Vagina (tissue), 2 donors: ENCODE measurements at regions not wholly inside any gene's neighbourhood (a gene's known extent, or its start where the extent isn't known, plus 50 kb on each side); places are given as distances from the start of the nearest gene placed in this dataset.

ENCODE experiments used
- DNase-seq, 2 donors: peaks; one replicate each; pipeline ENCODE4 v3.0.0-alpha.2; 2017; ENCODE audit errors: extremely low spot score in 2 of 2
- H3K27ac ChIP-seq: fragments of 200-600 bp; sonication (generic); one replicate; pipeline ENCODE4 v1.5.1; 2019
- H3K27me3 ChIP-seq: fragments of 200-600 bp; sonication (generic); one replicate; pipeline ENCODE4 v1.5.1; 2019
- H3K36me3 ChIP-seq, 2 donors: fragments of 200-600 bp; sonication (generic); one replicate each; pipeline ENCODE4 v1.5.1; 2017 to 2019
- H3K4me1 ChIP-seq: fragments of 200-600 bp; sonication (generic); one replicate; pipeline ENCODE4 v1.5.1; 2019
- H3K4me3 ChIP-seq, 2 donors: fragments of 200-600 bp; sonication (generic); 1 replicate in 1 of 2; 2 replicates in 1 of 2; pipeline ENCODE4 v1.5.1; 2016 to 2019
- H3K9me3 ChIP-seq: fragments of 200-600 bp; sonication (generic); one replicate; pipeline ENCODE4 v1.5.1; 2019
- POLR2A ChIP-seq, 2 donors: fragments of 450-650 bp; IDR thresholded peaks; one replicate each; pipeline ENCODE4 v1.6.1; 2017; ENCODE audit warnings: antibody characterized with exemption in 2 of 2, mild to moderate bottlenecking in 2 of 2, moderate library complexity in 2 of 2
- POLR2AphosphoS5 ChIP-seq, 2 donors: sonication (generic); formaldehyde crosslinking; IDR thresholded peaks; one replicate each; pipeline ENCODE4 v1.9.0; 2017; ENCODE audit warnings: antibody characterized with exemption in 2 of 2, mild to moderate bottlenecking in 2 of 2, low read depth in 1 of 2; ENCODE audit not compliant: insufficient read depth in 1 of 2
- intact Hi-C: fragments of 100-400 bp; cut with DNase I; formaldehyde crosslinking; loops from one replicate; pipeline ENCODE4 v1.15.1; 2023
- TF ChIP-seq, protein P1 (sequence below), 3 experiments: fragments of 450-650 bp in 2 of 3; fragments of 200-600 bp in 1 of 3; sonication (generic) in 1 of 3; IDR thresholded peaks; one replicate each; pipeline ENCODE4 v1.5.1; 2017 to 2019; ENCODE audit warnings: antibody characterized with exemption in 3 of 3, mild to moderate bottlenecking in 2 of 3, moderate library complexity in 2 of 3

- Histone ChIP-seq H3K4me1 (no peaks in the 10 kb centered on the region), H3K27me3 (no peaks in the 10 kb centered on the region), H3K27ac (no peak overlapping the region), H3K4me3 (no peak overlapping the region), H3K9me3 (no peaks in the 10 kb centered on the region), H3K36me3 (no peaks in the 10 kb centered on the region)
- intact Hi-C loops = no loop called here
- DNase-seq = peak in 1 of 2 donors; percentile 64
- TF ChIP-seq, protein P1, sequence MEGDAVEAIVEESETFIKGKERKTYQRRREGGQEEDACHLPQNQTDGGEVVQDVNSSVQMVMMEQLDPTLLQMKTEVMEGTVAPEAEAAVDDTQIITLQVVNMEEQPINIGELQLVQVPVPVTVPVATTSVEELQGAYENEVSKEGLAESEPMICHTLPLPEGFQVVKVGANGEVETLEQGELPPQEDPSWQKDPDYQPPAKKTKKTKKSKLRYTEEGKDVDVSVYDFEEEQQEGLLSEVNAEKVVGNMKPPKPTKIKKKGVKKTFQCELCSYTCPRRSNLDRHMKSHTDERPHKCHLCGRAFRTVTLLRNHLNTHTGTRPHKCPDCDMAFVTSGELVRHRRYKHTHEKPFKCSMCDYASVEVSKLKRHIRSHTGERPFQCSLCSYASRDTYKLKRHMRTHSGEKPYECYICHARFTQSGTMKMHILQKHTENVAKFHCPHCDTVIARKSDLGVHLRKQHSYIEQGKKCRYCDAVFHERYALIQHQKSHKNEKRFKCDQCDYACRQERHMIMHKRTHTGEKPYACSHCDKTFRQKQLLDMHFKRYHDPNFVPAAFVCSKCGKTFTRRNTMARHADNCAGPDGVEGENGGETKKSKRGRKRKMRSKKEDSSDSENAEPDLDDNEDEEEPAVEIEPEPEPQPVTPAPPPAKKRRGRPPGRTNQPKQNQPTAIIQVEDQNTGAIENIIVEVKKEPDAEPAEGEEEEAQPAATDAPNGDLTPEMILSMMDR (IDR thresholded peaks at IDR 0.05) = no peak
- TF ChIP-seq POLR2AphosphoS5 (IDR thresholded peaks at IDR 0.05; ENCODE audit: insufficient read depth in 1 of 2, low read depth in 1 of 2) = no peak
- TF ChIP-seq POLR2A (IDR thresholded peaks at IDR 0.05) = no peak
These were observed 54.5 kb downstream of the ADRA2A start for GRCh38 chr10:111131168-111131799.

- intact Hi-C loops = no loop called here
- Histone ChIP-seq H3K9me3 (no peaks in the 10 kb centered on the region), H3K4me3 (no peak overlapping the region), H3K4me1 (no peaks in the 10 kb centered on the region), H3K36me3 (no peaks in the 10 kb centered on the region), H3K27me3 (no peaks in the 10 kb centered on the region), H3K27ac (no peak overlapping the region)
- DNase-seq = no peak
- TF ChIP-seq, protein P1 (IDR thresholded peaks at IDR 0.05) = no peak
- no peak for TF ChIP-seq POLR2A (IDR thresholded peaks at IDR 0.05)
- TF ChIP-seq POLR2AphosphoS5 (IDR thresholded peaks at IDR 0.05; ENCODE audit: insufficient read depth in 1 of 2, low read depth in 1 of 2) = no peak
These were observed 60.2 kb downstream of the ADRA2A start for GRCh38 chr10:111137007-111137406.

DNA sequence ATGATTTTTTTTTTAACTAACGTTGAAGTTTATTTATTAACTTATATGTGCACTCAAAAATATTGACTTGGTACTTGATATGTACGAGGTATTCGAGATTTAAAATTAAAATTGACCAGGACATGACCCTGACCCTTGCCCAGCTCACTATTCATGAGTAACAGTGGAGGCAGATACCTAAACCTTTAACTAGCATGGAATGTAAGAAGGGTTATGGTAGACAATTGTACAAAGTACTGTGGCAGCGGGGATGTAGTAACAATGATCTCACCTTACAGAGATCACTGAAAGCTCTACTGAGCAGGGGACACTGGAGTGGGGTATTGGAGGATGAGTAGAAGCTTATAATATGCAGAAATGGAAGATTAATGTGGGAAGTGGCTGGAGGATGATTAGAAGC lies 60.8 kb downstream of the ADRA2A start:
- Histone ChIP-seq H3K4me1 (no peaks in the 10 kb centered on the region), H3K27ac (no peak overlapping the region), H3K27me3 (no peaks in the 10 kb centered on the region), H3K4me3 (no peak overlapping the region), H3K9me3 (no peaks in the 10 kb centered on the region), H3K36me3 (no peaks in the 10 kb centered on the region)
- intact Hi-C loops = no loop called here
- no peak for DNase-seq
- TF ChIP-seq, protein P1 (IDR thresholded peaks at IDR 0.05) = no peak
- TF ChIP-seq POLR2AphosphoS5 (IDR thresholded peaks at IDR 0.05; ENCODE audit: insufficient read depth in 1 of 2, low read depth in 1 of 2) = no peak
- no peak for TF ChIP-seq POLR2A (IDR thresholded peaks at IDR 0.05)

- Histone ChIP-seq H3K36me3 (no peaks in the 10 kb centered on the region), H3K4me1 (no peaks in the 10 kb centered on the region), H3K9me3 (no peaks in the 10 kb centered on the region), H3K27me3 (no peaks in the 10 kb centered on the region), H3K4me3 (no peak overlapping the region), H3K27ac (no peak overlapping the region)
- no peak for TF ChIP-seq POLR2AphosphoS5 (IDR thresholded peaks at IDR 0.05; ENCODE audit: insufficient read depth in 1 of 2, low read depth in 1 of 2)
- TF ChIP-seq, protein P1 (IDR thresholded peaks at IDR 0.05) = no peak
- TF ChIP-seq POLR2A (IDR thresholded peaks at IDR 0.05) = no peak
- intact Hi-C loops = no loop called here
- DNase-seq = no peak
These were observed 61.7 kb downstream of the ADRA2A start for GRCh38 chr10:111138544-111138943.

DNA sequence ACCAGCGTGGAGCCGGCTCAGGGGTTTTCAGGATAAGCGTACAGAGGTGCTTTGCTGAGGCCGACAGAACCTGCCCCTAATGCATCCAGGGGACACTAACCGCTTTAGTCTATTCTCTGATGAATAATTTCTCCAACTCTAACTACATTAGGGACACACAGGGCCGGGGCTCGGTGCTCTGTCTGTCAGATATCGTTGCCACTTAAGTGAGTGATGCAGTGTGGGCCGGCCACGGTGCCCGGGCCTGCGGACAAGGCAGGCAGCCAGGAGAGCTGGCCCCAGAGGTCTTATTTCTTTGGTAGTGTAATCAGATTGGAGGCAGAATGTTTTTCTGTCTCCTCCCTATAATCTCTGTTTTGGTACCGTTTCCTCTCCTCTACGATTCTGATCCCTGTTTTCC lies 62.7 kb downstream of the ADRA2A start:
- TF ChIP-seq, protein P1 (IDR thresholded peaks at IDR 0.05) = no peak
- TF ChIP-seq POLR2A (IDR thresholded peaks at IDR 0.05) (no peak), POLR2AphosphoS5 (IDR thresholded peaks at IDR 0.05; ENCODE audit: insufficient read depth in 1 of 2, low read depth in 1 of 2) (no peak)
- no peaks in the 10 kb centered on the region for H3K9me3 ChIP-seq
- intact Hi-C loops = no loop called here
- H3K4me3 ChIP-seq = no peak overlapping the region
- no peak overlapping the region for H3K27ac ChIP-seq
- DNase-seq = no peak
- H3K27me3 ChIP-seq = no peaks in the 10 kb centered on the region
- H3K4me1 ChIP-seq = no peaks in the 10 kb centered on the region
- H3K36me3 ChIP-seq = no peaks in the 10 kb centered on the region
